Progenitor cell of endocrine pancreas (in vitro differentiated cells): ENCODE measurements at regions not wholly inside any gene's neighbourhood (a gene's known extent, or its start where the extent isn't known, plus 50 kb on each side); places are given as distances from the start of the nearest gene placed in this dataset.

Experiments used
- DNase-seq: peaks from one replicate; pipeline ENCODE4 v3.0.0; 2021; ENCODE audit warnings: low spot score; ENCODE audit not compliant: unreplicated experiment
- H3K27ac Mint-ChIP-seq: 2 replicates; pipeline ENCODE4 v1.8.0; 2021; ENCODE audit warnings: mild to moderate bottlenecking, moderate library complexity, mixed read lengths
- H3K27me3 Mint-ChIP-seq: 2 replicates; pipeline ENCODE4 v1.8.0; 2021; ENCODE audit warnings: mixed read lengths
- H3K36me3 Mint-ChIP-seq: 2 replicates; pipeline ENCODE4 v1.8.0; 2022; ENCODE audit warnings: mixed read lengths; ENCODE audit not compliant: insufficient read depth
- H3K4me1 Mint-ChIP-seq: 2 replicates; pipeline ENCODE4 v1.8.0; 2021; ENCODE audit warnings: low read depth, mixed read lengths
- H3K4me3 Mint-ChIP-seq: 2 replicates; pipeline ENCODE4 v1.8.0; 2021; ENCODE audit warnings: low read depth, mild to moderate bottlenecking, moderate library complexity, mixed read lengths
- H3K9me3 Mint-ChIP-seq: 2 replicates; pipeline ENCODE4 v1.8.0; 2021; ENCODE audit warnings: low read depth, mixed read lengths
- TF ChIP-seq, protein P1 (sequence below): fragments of 200-600 bp; sonication (generic); IDR thresholded peaks from one replicate; pipeline ENCODE4 v1.5.0; 2021; ENCODE audit warnings: antibody characterized with exemption, mild to moderate bottlenecking; ENCODE audit not compliant: unreplicated experiment

DNA sequence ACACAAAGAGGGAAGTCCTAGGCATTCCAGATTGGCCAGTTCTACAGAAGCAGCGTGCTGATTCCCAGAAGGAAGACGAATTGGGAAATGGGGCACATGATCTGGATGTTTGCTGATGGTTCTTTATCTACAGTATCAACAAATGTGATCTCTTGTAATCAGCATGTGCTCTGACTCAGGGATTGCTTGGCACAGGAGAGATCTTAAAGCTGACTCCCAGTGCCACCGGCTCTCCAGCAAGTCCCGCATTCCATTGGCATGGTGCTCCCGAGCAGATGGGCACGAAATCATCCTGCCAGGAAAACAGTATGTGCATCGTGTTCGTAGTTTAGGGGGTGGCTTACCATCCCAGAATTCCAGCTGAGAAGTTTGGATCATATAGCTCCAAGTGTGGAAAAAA lies 259.9 kb upstream of the NR2F2 start:
- Mint-ChIP-seq H3K36me3 (no peaks in the 10 kb centered on the region), H3K27me3 (no peaks in the 10 kb centered on the region), H3K4me1 (peaks cover 10% of the 10 kb centered on the region)

DNA sequence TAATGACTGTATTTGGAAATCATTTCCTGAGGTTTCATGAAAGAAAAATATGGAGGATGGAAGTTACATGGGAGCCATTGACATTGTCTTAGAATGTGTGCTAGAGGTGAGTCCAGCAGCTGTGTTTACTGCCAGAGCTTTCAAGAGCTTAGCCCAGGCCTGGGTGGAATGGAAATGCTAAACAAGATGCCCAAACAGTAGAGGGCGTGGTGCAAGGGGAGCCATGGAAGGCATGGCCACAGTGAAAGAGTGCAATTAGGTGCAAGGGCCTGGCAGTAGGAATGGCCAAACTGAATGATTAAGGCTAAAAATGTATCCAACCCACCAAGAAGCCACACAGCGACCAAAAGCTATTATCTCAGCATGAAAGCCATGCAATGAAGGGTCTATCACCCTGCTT lies 257.7 kb upstream of the NR2F2 start:
- Mint-ChIP-seq H3K27ac (no peak overlapping the region), H3K27me3 (no peaks in the 10 kb centered on the region), H3K4me3 (no peak overlapping the region), H3K9me3 (no peaks in the 10 kb centered on the region), H3K4me1 (peaks cover 10% of the 10 kb centered on the region), H3K36me3 (no peaks in the 10 kb centered on the region)
- no peak for DNase-seq
- TF ChIP-seq, protein P1, sequence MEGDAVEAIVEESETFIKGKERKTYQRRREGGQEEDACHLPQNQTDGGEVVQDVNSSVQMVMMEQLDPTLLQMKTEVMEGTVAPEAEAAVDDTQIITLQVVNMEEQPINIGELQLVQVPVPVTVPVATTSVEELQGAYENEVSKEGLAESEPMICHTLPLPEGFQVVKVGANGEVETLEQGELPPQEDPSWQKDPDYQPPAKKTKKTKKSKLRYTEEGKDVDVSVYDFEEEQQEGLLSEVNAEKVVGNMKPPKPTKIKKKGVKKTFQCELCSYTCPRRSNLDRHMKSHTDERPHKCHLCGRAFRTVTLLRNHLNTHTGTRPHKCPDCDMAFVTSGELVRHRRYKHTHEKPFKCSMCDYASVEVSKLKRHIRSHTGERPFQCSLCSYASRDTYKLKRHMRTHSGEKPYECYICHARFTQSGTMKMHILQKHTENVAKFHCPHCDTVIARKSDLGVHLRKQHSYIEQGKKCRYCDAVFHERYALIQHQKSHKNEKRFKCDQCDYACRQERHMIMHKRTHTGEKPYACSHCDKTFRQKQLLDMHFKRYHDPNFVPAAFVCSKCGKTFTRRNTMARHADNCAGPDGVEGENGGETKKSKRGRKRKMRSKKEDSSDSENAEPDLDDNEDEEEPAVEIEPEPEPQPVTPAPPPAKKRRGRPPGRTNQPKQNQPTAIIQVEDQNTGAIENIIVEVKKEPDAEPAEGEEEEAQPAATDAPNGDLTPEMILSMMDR = no peak

More for the DNA sequence above, 259.9 kb upstream of the NR2F2 start:
- no peaks in the 10 kb centered on the region for H3K9me3 Mint-ChIP-seq
- no peak for DNase-seq
- TF ChIP-seq, protein P1 = no peak
- H3K27ac Mint-ChIP-seq = no peak overlapping the region
- H3K4me3 Mint-ChIP-seq = no peak overlapping the region

DNA sequence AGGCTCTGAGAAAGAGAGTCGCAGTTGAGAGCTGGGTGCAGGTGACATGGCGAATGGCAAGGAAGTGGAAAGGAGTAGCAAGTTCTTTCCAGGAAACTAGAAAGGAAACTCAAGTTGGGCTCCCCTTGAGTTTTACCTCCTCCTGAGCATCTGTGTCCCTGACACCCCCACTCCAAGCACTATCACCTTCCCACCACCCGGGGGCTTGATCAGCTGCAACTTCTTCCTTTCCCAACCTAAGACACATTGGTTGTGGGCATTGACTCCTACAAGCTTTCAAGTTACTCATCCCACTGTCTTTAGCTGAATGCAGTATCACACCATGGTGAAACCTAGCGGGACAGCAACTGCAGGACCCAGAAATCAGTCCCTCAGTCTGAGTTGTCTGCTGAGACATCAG lies 256.6 kb upstream of the NR2F2 start:
- no peak for DNase-seq

DNA sequence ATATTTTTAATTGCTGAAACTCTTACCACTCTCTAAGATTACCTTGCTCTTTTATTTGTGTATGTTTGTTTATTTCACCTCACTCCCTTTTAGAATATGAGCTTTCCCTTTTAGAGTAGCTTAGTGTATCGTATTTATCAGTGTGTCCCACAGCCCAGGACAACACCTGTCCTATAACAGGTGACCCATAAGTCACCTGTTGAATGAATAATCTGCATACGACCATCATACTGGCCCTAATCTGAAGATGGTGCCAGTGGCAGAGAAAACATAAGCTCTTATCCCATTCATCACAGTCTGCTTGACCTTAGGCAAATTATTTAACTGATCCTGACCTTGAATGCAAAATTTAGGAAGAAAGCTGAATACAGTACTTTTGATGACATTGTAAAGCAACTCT lies 254.6 kb upstream of the NR2F2 start:
- H3K4me1 Mint-ChIP-seq = no peaks in the 10 kb centered on the region
- no peak overlapping the region for H3K4me3 Mint-ChIP-seq
- no peak for DNase-seq
- H3K27ac Mint-ChIP-seq = no peak overlapping the region
- TF ChIP-seq, protein P1 = no peak
- no peaks in the 10 kb centered on the region for H3K27me3 Mint-ChIP-seq
- H3K9me3 Mint-ChIP-seq = no peaks in the 10 kb centered on the region
- H3K36me3 Mint-ChIP-seq = no peaks in the 10 kb centered on the region

More for the DNA sequence above, 256.6 kb upstream of the NR2F2 start:
- no peak overlapping the region for H3K27ac Mint-ChIP-seq
- H3K9me3 Mint-ChIP-seq = no peaks in the 10 kb centered on the region
- no peak overlapping the region for H3K4me3 Mint-ChIP-seq
- TF ChIP-seq, protein P1 = no peak
- no peaks in the 10 kb centered on the region for H3K27me3 Mint-ChIP-seq
- peaks cover 6% of the 10 kb centered on the region for H3K4me1 Mint-ChIP-seq
- no peaks in the 10 kb centered on the region for H3K36me3 Mint-ChIP-seq

DNA sequence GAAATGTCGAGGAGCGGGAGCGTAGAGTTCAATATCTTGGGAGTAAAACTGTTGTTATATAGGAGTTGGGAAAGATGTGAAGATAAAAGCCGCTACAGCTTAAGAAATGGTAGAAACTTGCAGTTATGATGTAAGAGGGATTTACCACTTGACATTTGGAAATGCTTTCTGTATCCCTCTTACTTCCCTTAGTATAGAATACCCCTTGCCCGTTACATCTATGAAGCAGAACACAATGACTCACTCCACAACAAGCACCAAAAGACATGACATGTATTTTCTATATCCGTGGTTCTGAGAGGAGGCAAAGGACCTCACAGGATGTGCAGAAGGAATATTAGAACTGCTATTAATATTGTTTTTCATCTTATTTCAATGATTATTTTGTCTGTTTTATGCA lies 254.2 kb upstream of the NR2F2 start:
- no peaks in the 10 kb centered on the region for H3K27me3 Mint-ChIP-seq
- no peaks in the 10 kb centered on the region for H3K36me3 Mint-ChIP-seq
- H3K4me3 Mint-ChIP-seq = no peak overlapping the region
- no peak overlapping the region for H3K27ac Mint-ChIP-seq
- DNase-seq = no peak
- no peaks in the 10 kb centered on the region for H3K9me3 Mint-ChIP-seq
- no peaks in the 10 kb centered on the region for H3K4me1 Mint-ChIP-seq
- TF ChIP-seq, protein P1 = no peak
